Esophagus muscularis mucosa (tissue), 3 donors: ENCODE measurements at regions not wholly inside any gene's neighbourhood (a gene's known extent, or its start where the extent isn't known, plus 50 kb on each side); places are given as distances from the start of the nearest gene placed in this dataset.

Experiments used
- POLR2A ChIP-seq: fragments of 450-650 bp; IDR thresholded peaks from one replicate; pipeline ENCODE4 v1.6.1; 2017; ENCODE audit warnings: antibody characterized with exemption, moderate library complexity, mild to moderate bottlenecking, low read depth
- TF ChIP-seq, protein P1 (sequence below), 3 experiments: fragments of 200-600 bp in 2 of 3; fragments of 450-650 bp in 1 of 3; sonication (generic) in 2 of 3; IDR thresholded peaks; one replicate each; pipeline ENCODE4 v1.5.1; 2017 to 2019; ENCODE audit warnings: antibody characterized with exemption in 3 of 3, mild to moderate bottlenecking in 2 of 3, moderate library complexity in 1 of 3

DNA sequence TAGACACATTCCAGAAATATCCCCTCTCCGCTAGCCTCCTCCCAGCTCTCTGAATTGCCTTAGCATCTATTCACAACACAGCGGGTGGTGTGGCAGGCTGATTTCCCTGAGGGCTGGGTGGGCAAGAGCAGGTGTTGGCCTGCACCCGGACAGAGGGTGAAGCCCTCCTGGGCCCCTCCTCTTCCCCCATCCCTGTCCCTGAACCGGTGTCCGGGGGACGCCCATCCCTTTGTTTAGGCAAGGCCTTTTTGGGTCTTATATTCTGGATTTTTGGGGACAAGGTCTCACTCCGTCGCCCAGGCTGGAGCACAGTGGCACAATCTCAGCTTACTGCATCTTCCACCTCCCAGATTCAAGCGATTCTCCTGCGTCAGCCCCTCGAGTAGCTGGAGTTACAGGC lies 55.2 kb upstream of the KLHL25 start:
- TF ChIP-seq, protein P1, sequence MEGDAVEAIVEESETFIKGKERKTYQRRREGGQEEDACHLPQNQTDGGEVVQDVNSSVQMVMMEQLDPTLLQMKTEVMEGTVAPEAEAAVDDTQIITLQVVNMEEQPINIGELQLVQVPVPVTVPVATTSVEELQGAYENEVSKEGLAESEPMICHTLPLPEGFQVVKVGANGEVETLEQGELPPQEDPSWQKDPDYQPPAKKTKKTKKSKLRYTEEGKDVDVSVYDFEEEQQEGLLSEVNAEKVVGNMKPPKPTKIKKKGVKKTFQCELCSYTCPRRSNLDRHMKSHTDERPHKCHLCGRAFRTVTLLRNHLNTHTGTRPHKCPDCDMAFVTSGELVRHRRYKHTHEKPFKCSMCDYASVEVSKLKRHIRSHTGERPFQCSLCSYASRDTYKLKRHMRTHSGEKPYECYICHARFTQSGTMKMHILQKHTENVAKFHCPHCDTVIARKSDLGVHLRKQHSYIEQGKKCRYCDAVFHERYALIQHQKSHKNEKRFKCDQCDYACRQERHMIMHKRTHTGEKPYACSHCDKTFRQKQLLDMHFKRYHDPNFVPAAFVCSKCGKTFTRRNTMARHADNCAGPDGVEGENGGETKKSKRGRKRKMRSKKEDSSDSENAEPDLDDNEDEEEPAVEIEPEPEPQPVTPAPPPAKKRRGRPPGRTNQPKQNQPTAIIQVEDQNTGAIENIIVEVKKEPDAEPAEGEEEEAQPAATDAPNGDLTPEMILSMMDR (IDR thresholded peaks at IDR 0.05), result no peak
- no peak for TF ChIP-seq POLR2A
